ENCODE measurements at regions not wholly inside any gene's neighbourhood (a gene's known extent, or its start where the extent isn't known, plus 50 kb on each side); places are given as distances from the start of the nearest gene placed in this dataset.

- Mint-ChIP-seq H3K36me3 (ENCODE audit: low read depth, unreplicated experiment) (peaks cover 1% of the 10 kb centered on the region), H3K4me1 (ENCODE audit: low read depth, unreplicated experiment) (no peaks in the 10 kb centered on the region), H3K27ac (ENCODE audit: unreplicated experiment) (no peak overlapping the region), H3K27me3 (ENCODE audit: low read depth, unreplicated experiment) (peaks cover 5% of the 10 kb centered on the region), H3K9me3 (ENCODE audit: unreplicated experiment) (peaks cover 6% of the 10 kb centered on the region), H3K4me3 (ENCODE audit: unreplicated experiment) (no peak overlapping the region)
- Histone ChIP-seq H3K36me3 (ENCODE audit: insufficient read depth, low read length) (no peaks in the 10 kb centered on the region), H3K4me2 (ENCODE audit: low read length) (no peak overlapping the region), H2AFZ (ENCODE audit: low read depth, low read length) (no peak overlapping the region), H3K79me2 (ENCODE audit: insufficient read depth, low read length) (no peaks in the 10 kb centered on the region), H3K9me3 (ENCODE audit: insufficient read depth, low read depth, low read length) (no peaks in the 10 kb centered on the region), H3K4me3 (ENCODE audit: insufficient read depth, low read depth, low read length) (no peak overlapping the region), H3K27ac (ENCODE audit: low read depth, low read length) (no peak overlapping the region), H4K20me1 (ENCODE audit: insufficient read depth, low read length) (no peaks in the 10 kb centered on the region), H3K27me3 (ENCODE audit: insufficient read depth, low read length) (no peaks in the 10 kb centered on the region), H3K4me1 (ENCODE audit: insufficient read depth, low read length) (no peaks in the 10 kb centered on the region), H3K9ac (ENCODE audit: low read length) (no peak overlapping the region)
- no peak for TF ChIP-seq CTCF (IDR thresholded peaks at IDR 0.05; ENCODE audit: insufficient read depth, low read depth, low read length)
- no peak for TF ChIP-seq EZH2 (IDR thresholded peaks at IDR 0.05; ENCODE audit: insufficient read depth, low read length)
- DNase-seq (ENCODE audit: low read depth) = no peak
- no peak for FAIRE-seq
These were observed 75.5 kb upstream of the ATP5PO start for GRCh38 chr21:33991133-33991532.

DNA sequence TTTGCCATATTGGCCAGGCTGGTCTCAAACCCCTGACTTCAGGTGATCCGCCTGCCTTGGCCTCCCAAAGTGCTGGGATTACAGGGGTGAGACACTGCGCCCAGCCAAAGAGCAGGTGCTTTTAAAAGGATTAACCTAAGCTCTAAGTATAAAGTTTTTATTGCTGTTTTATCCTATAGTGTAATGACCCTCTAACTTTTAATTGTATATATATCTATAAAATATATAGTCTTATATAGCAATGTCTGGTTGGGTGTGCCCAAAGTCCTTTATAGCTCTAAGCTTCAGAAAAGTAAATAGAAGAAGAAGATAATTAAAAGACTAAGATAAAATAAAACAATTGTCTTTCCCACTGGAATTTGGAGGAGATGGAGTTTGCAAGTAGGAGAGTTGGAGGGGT, 73.8 kb upstream of the ATP5PO start:
- FAIRE-seq (no peak), DNase-seq (ENCODE audit: low read depth) (no peak)
- TF ChIP-seq CTCF (IDR thresholded peaks at IDR 0.05; ENCODE audit: insufficient read depth, low read depth, low read length) (no peak), EZH2 (IDR thresholded peaks at IDR 0.05; ENCODE audit: insufficient read depth, low read length) (no peak)
- Mint-ChIP-seq H3K36me3 (ENCODE audit: low read depth, unreplicated experiment) (peaks cover 1% of the 10 kb centered on the region), H3K4me3 (ENCODE audit: unreplicated experiment) (no peak overlapping the region), H3K9me3 (ENCODE audit: unreplicated experiment) (peaks cover 7% of the 10 kb centered on the region), H3K27me3 (ENCODE audit: low read depth, unreplicated experiment) (peaks cover 8% of the 10 kb centered on the region), H3K4me1 (ENCODE audit: low read depth, unreplicated experiment) (no peaks in the 10 kb centered on the region), H3K27ac (ENCODE audit: unreplicated experiment) (no peak overlapping the region)
- Histone ChIP-seq H3K36me3 (ENCODE audit: insufficient read depth, low read length) (no peaks in the 10 kb centered on the region), H3K4me3 (ENCODE audit: insufficient read depth, low read depth, low read length) (no peak overlapping the region), H3K9me3 (ENCODE audit: insufficient read depth, low read depth, low read length) (no peaks in the 10 kb centered on the region), H3K4me2 (ENCODE audit: low read length) (no peak overlapping the region), H3K79me2 (ENCODE audit: insufficient read depth, low read length) (no peaks in the 10 kb centered on the region), H3K4me1 (ENCODE audit: insufficient read depth, low read length) (no peaks in the 10 kb centered on the region), H3K27me3 (ENCODE audit: insufficient read depth, low read length) (no peaks in the 10 kb centered on the region), H3K27ac (ENCODE audit: low read depth, low read length) (no peak overlapping the region), H3K9ac (ENCODE audit: low read length) (no peak overlapping the region), H2AFZ (ENCODE audit: low read depth, low read length) (no peak overlapping the region), H4K20me1 (ENCODE audit: insufficient read depth, low read length) (no peaks in the 10 kb centered on the region)

DNA sequence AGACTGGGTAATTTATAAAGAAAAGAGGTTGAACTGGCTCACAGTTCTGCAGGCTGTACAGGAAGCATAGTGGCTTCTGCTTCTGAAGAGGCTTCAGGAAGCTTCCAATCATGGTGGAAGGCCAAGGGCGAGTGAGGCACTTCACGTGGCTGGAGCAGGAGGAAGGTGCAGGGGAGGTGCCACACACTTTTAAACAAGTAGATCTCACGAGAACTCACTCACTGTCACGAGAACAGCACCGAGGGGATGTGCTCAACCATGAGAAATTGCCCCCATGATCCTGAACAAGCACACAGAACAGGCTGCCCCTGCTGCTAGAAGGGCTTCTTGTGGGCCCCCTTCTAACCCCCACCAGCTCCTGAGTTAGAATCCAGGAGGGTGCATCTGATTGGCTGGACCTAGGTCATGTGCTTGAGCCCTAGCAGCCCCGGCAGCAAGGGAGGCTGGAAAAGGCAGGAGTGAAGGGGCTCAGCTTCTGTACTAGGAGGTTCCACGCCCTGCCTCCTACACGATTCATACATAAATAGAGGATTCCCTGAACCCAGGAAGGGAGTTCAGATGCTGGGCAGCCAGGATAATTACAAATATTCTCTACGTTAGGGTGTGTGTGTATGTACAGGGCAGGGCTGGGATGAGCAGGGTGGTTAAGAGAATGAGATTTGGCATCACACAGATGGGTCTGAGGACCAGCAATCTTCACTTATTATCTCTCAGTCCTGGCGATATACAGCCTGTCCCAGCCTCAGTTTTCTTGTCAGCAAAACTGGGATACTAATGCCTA, 72.8 kb upstream of the ATP5PO start:
- FAIRE-seq (no peak), DNase-seq (ENCODE audit: low read depth) (no peak)
- Histone ChIP-seq H4K20me1 (ENCODE audit: insufficient read depth, low read length) (no peaks in the 10 kb centered on the region), H3K4me1 (ENCODE audit: insufficient read depth, low read length) (no peaks in the 10 kb centered on the region), H3K4me3 (ENCODE audit: insufficient read depth, low read depth, low read length) (no peak overlapping the region), H3K27me3 (ENCODE audit: insufficient read depth, low read length) (no peaks in the 10 kb centered on the region), H3K36me3 (ENCODE audit: insufficient read depth, low read length) (no peaks in the 10 kb centered on the region), H3K27ac (ENCODE audit: low read depth, low read length) (no peak overlapping the region), H3K9ac (ENCODE audit: low read length) (no peak overlapping the region), H3K9me3 (ENCODE audit: insufficient read depth, low read depth, low read length) (no peaks in the 10 kb centered on the region), H3K79me2 (ENCODE audit: insufficient read depth, low read length) (no peaks in the 10 kb centered on the region), H3K4me2 (ENCODE audit: low read length) (no peak overlapping the region), H2AFZ (ENCODE audit: low read depth, low read length) (no peak overlapping the region)
- Mint-ChIP-seq H3K36me3 (ENCODE audit: low read depth, unreplicated experiment) (peaks cover under 1% of the 10 kb centered on the region), H3K9me3 (ENCODE audit: unreplicated experiment) (peaks cover 7% of the 10 kb centered on the region), H3K27ac (ENCODE audit: unreplicated experiment) (no peak overlapping the region), H3K27me3 (ENCODE audit: low read depth, unreplicated experiment) (peaks cover 9% of the 10 kb centered on the region), H3K4me3 (ENCODE audit: unreplicated experiment) (no peak overlapping the region), H3K4me1 (ENCODE audit: low read depth, unreplicated experiment) (no peaks in the 10 kb centered on the region)
- TF ChIP-seq EZH2 (IDR thresholded peaks at IDR 0.05; ENCODE audit: insufficient read depth, low read length) (no peak), CTCF (IDR thresholded peaks at IDR 0.05; ENCODE audit: insufficient read depth, low read depth, low read length) (no peak)
